ENCODE measurements at regions not wholly inside any gene's neighbourhood (a gene's known extent, or its start where the extent isn't known, plus 50 kb on each side); places are given as distances from the start of the nearest gene placed in this dataset.

DNA sequence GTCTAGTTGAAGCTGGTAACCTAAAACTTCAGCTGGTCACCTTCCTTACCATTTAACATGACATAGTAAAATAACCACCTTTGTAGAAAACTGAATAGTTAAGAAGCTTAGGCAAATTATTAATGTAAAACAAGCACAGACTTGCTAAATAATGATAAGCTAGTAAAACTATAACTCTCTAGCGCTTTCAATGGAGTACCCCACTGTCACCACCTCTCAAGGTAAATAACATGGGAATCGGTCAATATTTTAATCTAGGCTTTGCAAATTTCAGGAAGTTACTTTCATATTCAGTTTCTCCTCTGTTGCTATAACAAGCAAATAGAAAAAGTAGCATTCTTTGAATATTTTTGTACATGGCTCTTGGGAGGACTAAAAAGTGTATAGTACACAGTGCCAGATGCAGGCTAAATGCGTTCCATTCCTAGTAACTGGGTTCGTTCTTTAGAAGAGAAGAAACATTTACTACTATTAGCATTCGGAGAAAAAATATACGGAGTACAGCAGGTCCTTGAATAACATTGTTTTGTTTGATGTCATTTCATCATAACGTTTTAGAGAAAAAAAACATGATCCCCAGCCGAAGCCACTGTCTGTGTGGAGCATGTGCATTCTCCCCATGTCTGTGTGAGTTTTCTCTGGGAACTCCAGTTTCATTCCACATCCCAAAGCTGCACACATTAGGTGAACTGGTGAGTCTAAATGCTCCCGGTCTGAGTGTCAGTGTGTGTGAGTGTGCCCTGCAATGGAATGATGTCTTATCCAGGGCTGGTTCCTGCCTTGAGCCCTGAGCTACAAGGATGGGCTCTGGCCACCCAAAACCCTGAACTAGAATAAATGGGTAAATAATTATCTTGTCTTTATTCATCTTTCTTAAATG lies 52.5 kb downstream of the EPRS1 start:
- no peak for DNase-seq

DNA sequence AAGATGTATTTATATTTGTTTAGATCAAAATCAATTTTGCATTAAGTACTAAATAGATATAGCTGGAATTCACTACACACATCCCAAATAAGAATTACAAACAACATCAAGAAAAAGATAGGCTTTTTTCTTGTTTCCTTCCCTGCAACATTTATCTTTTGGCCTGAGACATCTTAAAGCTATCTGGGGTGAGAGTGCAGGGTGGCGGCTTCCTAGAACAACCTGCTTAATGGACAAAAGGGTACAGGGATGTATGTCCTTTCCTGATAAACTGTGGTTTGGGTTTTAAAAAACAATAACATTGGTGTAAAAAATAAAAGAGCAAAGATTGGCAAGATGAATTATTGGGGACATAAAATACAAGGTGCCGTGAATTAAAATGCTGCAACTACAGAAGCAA lies 54.4 kb downstream of the EPRS1 start:
- DNase-seq, result no peak

GRCh38 chr1:219991511-219991810 lies 54.8 kb downstream of the EPRS1 start:
- DNase-seq, result no peak

DNA sequence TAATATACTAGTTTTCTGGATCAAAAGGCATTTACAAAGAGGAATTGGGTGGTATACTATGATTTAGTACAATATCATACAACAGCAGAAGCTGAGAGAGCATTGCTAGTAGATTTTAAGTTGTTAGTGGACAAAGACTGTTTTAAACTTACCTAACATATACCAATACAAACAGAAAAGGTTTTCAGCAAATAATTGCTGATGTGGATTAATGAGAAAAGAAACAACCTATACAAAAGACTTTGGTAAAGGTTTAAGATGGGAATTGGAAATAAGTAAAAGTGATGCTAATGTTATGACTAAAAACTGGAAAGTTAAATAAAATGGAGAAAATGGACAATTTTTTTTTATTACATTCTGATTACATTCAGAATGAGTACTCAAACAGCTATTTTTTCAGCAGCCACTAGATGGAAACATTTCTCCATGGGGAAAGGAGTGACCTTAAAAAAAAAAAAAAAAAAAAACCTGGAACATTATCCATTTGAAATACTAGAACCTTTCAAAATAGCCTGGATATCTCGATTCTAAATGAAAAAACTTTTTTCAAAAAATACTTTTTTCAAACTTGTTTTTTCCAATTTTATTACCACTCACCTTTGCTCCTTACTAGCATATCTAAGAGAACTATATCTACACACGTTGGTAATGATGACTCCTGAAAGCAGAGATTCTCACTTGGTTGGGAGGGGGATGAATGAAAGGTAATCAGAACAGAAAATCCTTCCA lies 55.4 kb downstream of the EPRS1 start:
- DNase-seq, result peak; percentile 15 to 29

- peak; percentile 5 to 10 for DNase-seq
Measured at GRCh38 chr1:219989766-219990165, 56.5 kb downstream of the EPRS1 start.

GRCh38 chr1:219988818-219989217 lies 57.5 kb downstream of the EPRS1 start:
- DNase-seq, result no peak

DNA sequence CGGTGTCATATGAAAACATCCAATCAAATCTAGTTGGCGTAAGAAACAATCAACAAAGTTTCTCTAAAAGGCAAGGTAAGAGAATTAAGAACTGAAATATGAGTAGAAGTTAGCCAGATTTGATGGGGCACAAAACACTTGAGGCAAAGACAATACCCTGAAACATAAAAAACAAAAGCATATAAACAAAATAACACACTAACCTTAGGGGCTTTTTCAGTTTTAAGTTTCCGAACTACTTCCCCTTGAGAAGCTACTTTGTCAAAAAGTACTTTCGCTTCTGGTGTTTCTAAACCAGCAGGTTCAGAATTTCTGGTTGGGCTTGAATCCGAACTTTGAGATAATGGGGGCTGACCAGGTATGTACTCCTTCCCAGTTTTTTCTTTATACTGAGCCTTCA lies 57.9 kb downstream of the EPRS1 start:
- DNase-seq, result no peak

- DNase-seq, result no peak
Measured at GRCh38 chr1:219987325-219987724, 59.0 kb upstream of the SLC30A10 start.

GRCh38 chr1:219985169-219985568 lies 56.8 kb upstream of the SLC30A10 start:
- DNase-seq, result no peak
